ENCODE measurements at regions not wholly inside any gene's neighbourhood (a gene's known extent, or its start where the extent isn't known, plus 50 kb on each side); places are given as distances from the start of the nearest gene placed in this dataset.
"Not testable (repeated sequence)": the region's sequence is repeated elsewhere in the genome, so short reads cannot be mapped to it uniquely, and the experiment has no call there.

DNA sequence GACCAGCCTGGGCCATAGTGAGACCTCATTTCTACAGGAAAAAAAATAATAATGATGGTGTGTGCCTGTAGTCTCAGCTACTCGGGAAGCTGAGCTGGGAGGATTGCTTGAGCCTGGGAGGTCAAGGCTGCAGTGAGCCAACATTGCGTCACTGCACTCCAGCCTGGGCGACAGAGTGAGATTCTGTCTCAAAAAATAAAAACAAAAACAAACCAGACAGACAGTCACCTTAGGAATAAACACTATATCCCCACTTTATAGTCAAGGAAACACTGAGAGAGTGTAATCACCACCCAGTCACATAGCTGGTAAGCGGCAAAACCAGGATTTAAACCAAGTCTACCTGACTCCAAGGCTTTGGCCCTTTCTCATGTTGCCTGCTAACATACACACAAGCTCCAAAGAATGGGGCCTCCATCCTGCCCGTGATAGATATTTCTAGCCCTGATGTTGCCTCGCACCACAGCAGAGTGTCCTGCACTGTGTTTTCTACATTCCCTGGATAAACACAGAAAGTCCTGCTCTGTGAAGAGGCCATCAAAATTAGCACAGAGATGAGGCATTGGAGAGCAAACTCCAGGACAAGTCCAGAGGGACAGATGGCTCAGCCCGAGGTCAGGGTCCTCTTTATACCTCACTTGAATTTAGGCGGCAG lies 66.1 kb upstream of the SMURF2 start:
- H3K36me3 Mint-ChIP-seq (ENCODE audit: low read depth) = no peaks in the 10 kb centered on the region
- no peak for TF ChIP-seq CTCF (IDR thresholded peaks at IDR 0.05)
- peaks cover 3% of the 10 kb centered on the region for H3K27me3 Mint-ChIP-seq (ENCODE audit: low read depth, poor library complexity)
- no peak overlapping the region for H3K27ac Mint-ChIP-seq
- no peaks in the 10 kb centered on the region for H3K9me3 Mint-ChIP-seq
- DNase-seq = no peak
- H3K4me3 Mint-ChIP-seq = no peak overlapping the region
- H3K4me1 Mint-ChIP-seq = peaks cover 10% of the 10 kb centered on the region

- not testable (repeated sequence) for H3K27me3 Mint-ChIP-seq (ENCODE audit: low read depth, poor library complexity); DNase-seq; H3K4me1 Mint-ChIP-seq; H3K27ac Mint-ChIP-seq; H3K4me3 Mint-ChIP-seq; H3K36me3 Mint-ChIP-seq (ENCODE audit: low read depth); H3K9me3 Mint-ChIP-seq
These were observed 63.9 kb upstream of the SMURF2 start for GRCh38 chr17:64726025-64726424.

GRCh38 chr17:64724246-64724645 lies 62.1 kb upstream of the SMURF2 start:
- not testable (repeated sequence) for DNase-seq; H3K36me3 Mint-ChIP-seq (ENCODE audit: low read depth)

DNA sequence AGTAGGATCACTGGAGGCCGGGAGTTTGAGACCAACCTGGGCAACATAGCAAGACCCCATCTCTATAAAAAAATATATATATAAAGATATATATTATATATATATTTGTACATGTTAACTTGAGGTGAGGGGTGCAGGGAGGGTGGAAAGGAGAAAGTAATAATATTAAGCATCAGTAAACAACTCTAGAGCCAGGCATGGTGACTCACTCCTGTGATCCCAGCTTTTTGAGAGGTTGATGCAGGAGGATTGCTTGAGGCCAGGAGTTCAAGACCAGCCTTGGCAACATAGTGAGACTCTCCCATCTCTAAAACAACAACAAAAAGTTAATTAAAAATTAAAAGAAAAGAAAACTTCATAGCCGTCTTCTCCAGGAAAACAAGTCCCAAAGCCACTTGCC lies 61.7 kb upstream of the SMURF2 start:
- Mint-ChIP-seq H3K4me1 (no peaks in the 10 kb centered on the region), H3K36me3 (ENCODE audit: low read depth) (no peaks in the 10 kb centered on the region), H3K4me3 (no peak overlapping the region), H3K9me3 (no peaks in the 10 kb centered on the region), H3K27ac (no peak overlapping the region), H3K27me3 (ENCODE audit: low read depth, poor library complexity) (peaks cover 3% of the 10 kb centered on the region)
- no peak for DNase-seq
- no peak for TF ChIP-seq CTCF (IDR thresholded peaks at IDR 0.05)

More at GRCh38 chr17:64724246-64724645, 62.1 kb upstream of the SMURF2 start:
- not testable (repeated sequence) for H3K9me3 Mint-ChIP-seq; H3K27me3 Mint-ChIP-seq (ENCODE audit: low read depth, poor library complexity); H3K27ac Mint-ChIP-seq; H3K4me3 Mint-ChIP-seq; H3K4me1 Mint-ChIP-seq

- not testable (repeated sequence) for H3K4me3 Mint-ChIP-seq; H3K4me1 Mint-ChIP-seq; DNase-seq; H3K9me3 Mint-ChIP-seq; H3K27ac Mint-ChIP-seq; H3K36me3 Mint-ChIP-seq (ENCODE audit: low read depth); H3K27me3 Mint-ChIP-seq (ENCODE audit: low read depth, poor library complexity)
These were observed 59.4 kb upstream of the SMURF2 start for GRCh38 chr17:64721556-64721955.

DNA sequence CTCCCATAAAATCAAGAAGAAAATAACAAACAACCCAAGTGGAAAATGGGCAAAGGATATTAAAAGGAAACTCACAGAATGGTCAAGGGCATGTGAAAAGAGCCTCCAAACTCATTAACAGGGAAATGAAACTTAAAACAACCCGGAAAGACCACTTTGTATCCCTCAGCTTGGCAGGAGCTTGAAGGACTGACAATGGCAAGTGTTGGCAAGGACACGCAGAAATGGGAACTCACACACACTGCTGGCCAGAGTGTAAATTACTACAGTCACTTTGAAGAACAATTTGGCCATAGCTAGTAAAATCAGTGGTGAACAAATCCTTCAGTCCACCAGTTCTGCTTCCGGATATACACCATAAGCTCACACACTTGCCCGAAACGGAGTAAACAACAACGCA lies 58.1 kb upstream of the SMURF2 start:
- H3K9me3 Mint-ChIP-seq; H3K27ac Mint-ChIP-seq; H3K4me1 Mint-ChIP-seq; DNase-seq; H3K36me3 Mint-ChIP-seq (ENCODE audit: low read depth); H3K27me3 Mint-ChIP-seq (ENCODE audit: low read depth, poor library complexity); H3K4me3 Mint-ChIP-seq: not testable (repeated sequence)

GRCh38 chr17:64719517-64719916 lies 57.4 kb upstream of the SMURF2 start:
- H3K36me3 Mint-ChIP-seq (ENCODE audit: low read depth); H3K4me1 Mint-ChIP-seq; H3K4me3 Mint-ChIP-seq; H3K27ac Mint-ChIP-seq; DNase-seq; H3K9me3 Mint-ChIP-seq; H3K27me3 Mint-ChIP-seq (ENCODE audit: low read depth, poor library complexity): not testable (repeated sequence)

- H3K9me3 Mint-ChIP-seq; DNase-seq; H3K4me1 Mint-ChIP-seq; H3K27me3 Mint-ChIP-seq (ENCODE audit: low read depth, poor library complexity); H3K36me3 Mint-ChIP-seq (ENCODE audit: low read depth); H3K4me3 Mint-ChIP-seq; H3K27ac Mint-ChIP-seq: not testable (repeated sequence)
These were observed 56.7 kb upstream of the SMURF2 start for GRCh38 chr17:64718816-64719215.

- Mint-ChIP-seq H3K27me3 (ENCODE audit: low read depth, poor library complexity) (peaks cover 9% of the 10 kb centered on the region), H3K36me3 (ENCODE audit: low read depth) (no peaks in the 10 kb centered on the region), H3K4me3 (no peak overlapping the region), H3K27ac (no peak overlapping the region), H3K9me3 (peaks cover 5% of the 10 kb centered on the region), H3K4me1 (peaks cover 9% of the 10 kb centered on the region)
- no peak for DNase-seq
- TF ChIP-seq CTCF (IDR thresholded peaks at IDR 0.05) = no peak
These were observed 56.0 kb upstream of the SMURF2 start for GRCh38 chr17:64718058-64718457.

DNA sequence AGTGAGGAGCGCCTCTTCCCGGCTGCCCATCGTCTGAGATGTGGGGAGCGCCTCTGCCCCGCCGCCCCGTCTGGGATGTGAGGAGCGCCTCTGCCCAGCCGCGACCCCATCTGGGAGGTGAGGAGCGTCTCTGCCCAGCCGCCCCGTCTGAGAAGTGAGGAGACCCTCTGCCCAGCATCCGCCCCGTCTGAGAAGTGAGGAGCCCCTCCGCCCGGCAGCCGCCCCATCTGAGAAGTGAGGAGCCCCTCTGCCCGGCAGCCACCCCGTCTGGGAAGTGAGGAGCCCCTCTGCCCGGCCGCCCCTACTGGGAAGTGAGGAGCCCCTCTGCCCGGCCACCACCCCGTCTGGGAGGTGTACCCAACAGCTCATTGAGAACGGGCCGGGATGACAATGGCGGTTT lies 54.4 kb upstream of the SMURF2 start:
- not testable (repeated sequence) for DNase-seq; H3K27me3 Mint-ChIP-seq (ENCODE audit: low read depth, poor library complexity); H3K36me3 Mint-ChIP-seq (ENCODE audit: low read depth); H3K4me3 Mint-ChIP-seq; H3K27ac Mint-ChIP-seq; H3K9me3 Mint-ChIP-seq
- peaks cover 18% of the 10 kb centered on the region for H3K4me1 Mint-ChIP-seq

- H3K27me3 Mint-ChIP-seq (ENCODE audit: low read depth, poor library complexity); DNase-seq; H3K27ac Mint-ChIP-seq; H3K36me3 Mint-ChIP-seq (ENCODE audit: low read depth); H3K4me3 Mint-ChIP-seq; H3K9me3 Mint-ChIP-seq: not testable (repeated sequence)
- peaks cover 33% of the 10 kb centered on the region for H3K4me1 Mint-ChIP-seq
These were observed 51.7 kb upstream of the SMURF2 start for GRCh38 chr17:64713786-64714185.

DNA sequence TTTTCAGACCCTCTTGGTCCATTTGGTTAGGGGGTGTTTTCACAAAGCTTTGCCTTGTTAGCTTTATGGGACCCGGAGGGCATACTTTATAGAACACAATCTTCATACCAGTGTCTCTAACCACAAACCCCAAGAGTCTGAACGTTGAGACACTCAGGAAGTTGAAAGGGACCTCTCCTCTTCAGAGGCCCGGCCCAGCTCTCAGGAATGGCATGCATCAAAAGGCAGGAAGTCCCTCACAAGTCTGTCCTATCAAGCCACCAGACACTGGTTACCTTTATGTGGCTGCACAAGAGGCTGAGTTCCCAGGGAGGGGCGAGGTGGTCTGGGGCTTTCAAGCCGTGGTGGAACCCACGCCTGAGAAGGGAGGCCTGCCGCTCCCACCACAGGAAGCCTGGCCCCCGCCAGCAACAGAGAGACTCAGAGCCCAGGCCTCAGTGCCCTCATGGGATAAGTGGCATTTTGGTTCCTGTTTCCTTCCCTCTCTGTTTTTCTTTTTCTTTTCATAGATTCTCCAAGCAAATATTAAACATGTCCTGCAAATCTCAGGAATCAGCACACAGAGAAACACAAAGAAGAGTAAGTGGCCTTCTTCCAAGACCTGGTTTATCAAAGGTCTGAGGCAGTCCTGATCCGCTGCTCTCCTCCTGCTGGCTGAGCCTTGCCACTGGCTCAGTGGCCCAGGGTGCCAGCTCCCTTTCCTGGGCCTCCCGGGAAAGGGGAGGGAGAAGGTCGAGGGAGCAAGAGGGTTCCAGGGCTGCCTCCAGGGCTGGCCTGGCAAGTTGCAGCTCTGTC lies 50.6 kb upstream of the SMURF2 start:
- H3K4me1 Mint-ChIP-seq = peaks cover 41% of the 10 kb centered on the region
- not testable (repeated sequence) for H3K27me3 Mint-ChIP-seq (ENCODE audit: low read depth, poor library complexity); H3K4me3 Mint-ChIP-seq; H3K36me3 Mint-ChIP-seq (ENCODE audit: low read depth); DNase-seq; H3K9me3 Mint-ChIP-seq; H3K27ac Mint-ChIP-seq

Measured in nephron progenitor cell (in vitro differentiated cells).